Mucosa of stomach (tissue), 1 donor: ENCODE measurements at regions not wholly inside any gene's neighbourhood (a gene's known extent, or its start where the extent isn't known, plus 50 kb on each side); places are given as distances from the start of the nearest gene placed in this dataset.

Experiments
- H3K27me3 ChIP-seq: one replicate; pipeline ENCODE4 v1.7.0; 2013; ENCODE audit warnings: mild to moderate bottlenecking, low read length; ENCODE audit not compliant: control insufficient read depth, insufficient read depth
- H3K36me3 ChIP-seq: one replicate; pipeline ENCODE4 v1.7.0; 2013; ENCODE audit warnings: low read length; ENCODE audit not compliant: control insufficient read depth, insufficient read depth
- H3K4me1 ChIP-seq: one replicate; pipeline ENCODE4 v1.7.0; 2013; ENCODE audit warnings: mild to moderate bottlenecking, low read length; ENCODE audit not compliant: control insufficient read depth, insufficient read depth
- H3K4me3 ChIP-seq: one replicate; pipeline ENCODE4 v1.7.0; 2013; ENCODE audit warnings: low read length
- H3K9ac ChIP-seq: one replicate; pipeline ENCODE4 v1.7.0; 2013; ENCODE audit warnings: mild to moderate bottlenecking, low read length, moderate library complexity
- H3K9me3 ChIP-seq: one replicate; pipeline ENCODE4 v1.7.0; 2013; ENCODE audit warnings: mild to moderate bottlenecking, low read length, moderate library complexity; ENCODE audit not compliant: control insufficient read depth
- donor health status: Pancreatic carcinoma.

DNA sequence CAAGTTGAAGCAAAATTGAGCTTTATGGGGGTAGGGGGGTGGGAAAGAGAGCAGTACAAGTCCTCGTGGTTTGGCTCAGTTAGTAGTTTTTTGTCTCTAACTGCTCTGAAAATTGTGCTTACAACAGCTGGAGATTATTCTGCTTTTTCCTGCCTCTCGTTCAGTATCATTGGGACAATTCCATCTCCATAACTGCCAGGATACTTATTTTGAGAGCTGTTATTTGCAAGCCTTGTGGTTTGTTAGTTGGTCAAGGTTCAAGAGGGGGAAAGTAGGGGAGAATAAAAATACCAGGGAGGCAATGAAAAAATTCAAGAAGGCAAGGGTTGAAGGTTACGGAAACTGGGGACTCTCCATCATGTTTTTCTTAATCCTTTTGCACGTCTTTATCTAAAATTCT lies 811.8 kb upstream of the ADGRL2 start:
- Histone ChIP-seq H3K4me1 (no peaks in the 10 kb centered on the region), H3K9me3 (no peaks in the 10 kb centered on the region), H3K36me3 (no peaks in the 10 kb centered on the region), H3K9ac (no peak overlapping the region), H3K4me3 (no peak overlapping the region), H3K27me3 (no peaks in the 10 kb centered on the region)

GRCh38 chr1:80987824-80988223 lies 812.9 kb upstream of the ADGRL2 start:
- Histone ChIP-seq H3K9me3 (no peaks in the 10 kb centered on the region), H3K4me3 (no peak overlapping the region), H3K27me3 (no peaks in the 10 kb centered on the region), H3K9ac (no peak overlapping the region), H3K36me3 (no peaks in the 10 kb centered on the region), H3K4me1 (no peaks in the 10 kb centered on the region)

GRCh38 chr1:80987106-80987505 lies 813.6 kb upstream of the ADGRL2 start:
- Histone ChIP-seq H3K4me1 (no peaks in the 10 kb centered on the region), H3K36me3 (no peaks in the 10 kb centered on the region), H3K27me3 (no peaks in the 10 kb centered on the region), H3K9ac (no peak overlapping the region), H3K9me3 (no peaks in the 10 kb centered on the region), H3K4me3 (no peak overlapping the region)

- Histone ChIP-seq H3K9ac (no peak overlapping the region), H3K9me3 (no peaks in the 10 kb centered on the region), H3K4me1 (no peaks in the 10 kb centered on the region), H3K4me3 (no peak overlapping the region), H3K27me3 (no peaks in the 10 kb centered on the region), H3K36me3 (no peaks in the 10 kb centered on the region)
These were observed 817.9 kb upstream of the ADGRL2 start for GRCh38 chr1:80982831-80983230.

DNA sequence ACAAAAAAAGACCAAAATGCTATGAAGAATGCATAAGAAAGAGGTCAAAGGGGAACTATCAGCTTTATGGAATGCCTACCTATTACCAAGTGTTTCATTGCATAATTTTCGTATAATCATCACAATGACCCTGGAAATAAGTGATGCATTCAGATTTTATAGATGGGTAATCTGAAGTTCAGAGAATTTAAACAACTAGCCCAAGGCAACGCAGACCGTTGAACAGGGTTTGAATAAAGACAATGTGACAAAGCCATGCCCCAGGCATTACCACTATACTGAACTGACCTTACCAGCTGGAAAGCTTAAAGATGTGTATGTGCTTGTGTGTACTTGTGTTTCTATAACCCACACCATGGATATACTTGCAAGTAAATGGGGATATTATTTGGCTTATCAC lies 827.6 kb upstream of the ADGRL2 start:
- no peaks in the 10 kb centered on the region for H3K27me3 ChIP-seq
- H3K4me1 ChIP-seq: no peaks in the 10 kb centered on the region
- H3K36me3 ChIP-seq: no peaks in the 10 kb centered on the region
- no peaks in the 10 kb centered on the region for H3K9me3 ChIP-seq
- H3K4me3 ChIP-seq: no peak overlapping the region
- no peak overlapping the region for H3K9ac ChIP-seq

DNA sequence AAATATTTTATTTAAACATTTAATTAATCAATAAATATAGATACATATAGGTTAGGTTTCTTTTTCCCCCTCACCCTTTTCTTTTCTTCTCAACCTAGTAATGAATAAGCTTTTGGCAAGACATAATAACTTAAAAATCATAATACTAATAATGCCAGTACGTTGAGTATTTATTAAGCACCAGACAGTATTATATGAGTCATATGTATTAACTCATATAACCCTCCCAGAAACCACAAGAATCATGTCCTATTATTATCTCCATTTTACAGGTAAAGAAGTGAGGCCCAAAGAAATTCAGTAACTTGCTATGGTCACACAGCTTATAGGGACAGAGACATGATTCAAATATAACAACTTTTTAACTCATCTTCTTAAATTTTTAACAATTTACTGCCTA lies 834.5 kb upstream of the ADGRL2 start:
- Histone ChIP-seq H3K9ac (no peak overlapping the region), H3K27me3 (no peaks in the 10 kb centered on the region), H3K4me3 (no peak overlapping the region), H3K4me1 (no peaks in the 10 kb centered on the region), H3K36me3 (no peaks in the 10 kb centered on the region), H3K9me3 (no peaks in the 10 kb centered on the region)

DNA sequence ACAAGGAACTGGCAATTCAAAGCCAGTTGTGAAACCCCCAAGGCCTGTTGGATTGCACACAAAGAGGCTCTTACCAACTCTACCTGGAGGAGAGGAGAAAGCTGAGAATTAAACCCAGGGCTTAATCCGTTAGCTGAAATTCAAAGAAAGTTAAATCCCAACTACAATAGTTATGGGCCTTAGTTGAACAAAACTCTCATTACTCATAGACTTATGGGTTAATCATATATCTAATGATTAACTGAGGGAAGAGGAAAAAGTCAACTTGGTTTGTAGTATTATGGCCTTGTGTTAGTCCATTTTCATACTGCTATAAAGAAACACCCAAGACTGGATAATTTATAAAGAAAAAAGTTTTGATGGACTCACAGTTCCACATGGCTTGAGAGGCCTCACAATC lies 838.2 kb upstream of the ADGRL2 start:
- H3K4me3 ChIP-seq: no peak overlapping the region
- no peaks in the 10 kb centered on the region for H3K9me3 ChIP-seq
- no peaks in the 10 kb centered on the region for H3K36me3 ChIP-seq
- H3K27me3 ChIP-seq: no peaks in the 10 kb centered on the region
- H3K4me1 ChIP-seq: no peaks in the 10 kb centered on the region
- no peak overlapping the region for H3K9ac ChIP-seq

- H3K4me1 ChIP-seq: no peaks in the 10 kb centered on the region
- no peaks in the 10 kb centered on the region for H3K27me3 ChIP-seq
- H3K4me3 ChIP-seq: no peak overlapping the region
- H3K9ac ChIP-seq: no peak overlapping the region
- no peaks in the 10 kb centered on the region for H3K9me3 ChIP-seq
- no peaks in the 10 kb centered on the region for H3K36me3 ChIP-seq
These were observed 839.1 kb upstream of the ADGRL2 start for GRCh38 chr1:80961464-80962190.

DNA sequence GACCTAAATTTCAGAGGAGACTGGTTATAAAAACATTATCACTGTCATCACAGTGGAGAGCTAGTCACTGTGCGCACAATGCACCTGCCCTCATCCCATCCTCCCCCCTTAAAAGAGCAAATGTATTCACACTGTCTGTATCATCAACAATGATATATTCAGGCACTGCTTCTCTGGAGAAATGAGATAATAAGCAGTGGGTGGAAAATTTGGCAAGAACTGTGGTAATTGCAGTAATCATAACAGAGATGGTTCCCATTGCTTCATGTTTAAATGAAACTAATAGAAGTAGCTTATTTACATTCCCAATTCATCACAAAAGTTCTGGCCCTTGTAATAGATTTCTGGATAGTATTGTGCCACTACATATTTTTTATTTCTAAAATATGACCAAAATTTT lies 867.4 kb upstream of the ADGRL2 start:
- no peaks in the 10 kb centered on the region for H3K27me3 ChIP-seq
- no peak overlapping the region for H3K4me3 ChIP-seq
- H3K36me3 ChIP-seq: no peaks in the 10 kb centered on the region
- no peaks in the 10 kb centered on the region for H3K4me1 ChIP-seq
- H3K9me3 ChIP-seq: no peaks in the 10 kb centered on the region
- no peak overlapping the region for H3K9ac ChIP-seq

DNA sequence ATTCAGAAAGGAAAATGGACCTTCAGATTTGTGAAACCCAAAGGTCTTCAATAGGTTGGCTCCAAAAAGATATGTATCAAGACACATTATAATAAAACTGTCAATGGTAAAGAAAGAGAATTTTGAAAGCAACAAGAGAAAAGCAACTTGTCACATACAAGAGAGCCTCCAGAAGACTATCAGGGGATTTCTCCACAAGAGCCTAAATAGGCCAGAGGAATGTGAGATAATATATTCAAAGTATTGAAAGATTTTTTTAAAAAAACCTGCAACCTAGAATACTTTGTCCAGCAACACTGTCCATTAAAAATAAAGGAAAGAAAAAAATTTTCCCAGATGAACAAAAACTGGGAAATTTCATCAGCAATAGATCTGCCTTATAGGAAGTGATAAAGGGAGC lies 869.6 kb upstream of the ADGRL2 start:
- H3K4me3 ChIP-seq: no peak overlapping the region
- H3K27me3 ChIP-seq: no peaks in the 10 kb centered on the region
- H3K4me1 ChIP-seq: no peaks in the 10 kb centered on the region
- H3K9me3 ChIP-seq: no peaks in the 10 kb centered on the region
- no peaks in the 10 kb centered on the region for H3K36me3 ChIP-seq
- no peak overlapping the region for H3K9ac ChIP-seq

GRCh38 chr1:80929868-80930508 lies 870.7 kb upstream of the ADGRL2 start:
- Histone ChIP-seq H3K9me3 (no peaks in the 10 kb centered on the region), H3K36me3 (no peaks in the 10 kb centered on the region), H3K9ac (no peak overlapping the region), H3K4me1 (no peaks in the 10 kb centered on the region), H3K4me3 (no peak overlapping the region), H3K27me3 (no peaks in the 10 kb centered on the region)

DNA sequence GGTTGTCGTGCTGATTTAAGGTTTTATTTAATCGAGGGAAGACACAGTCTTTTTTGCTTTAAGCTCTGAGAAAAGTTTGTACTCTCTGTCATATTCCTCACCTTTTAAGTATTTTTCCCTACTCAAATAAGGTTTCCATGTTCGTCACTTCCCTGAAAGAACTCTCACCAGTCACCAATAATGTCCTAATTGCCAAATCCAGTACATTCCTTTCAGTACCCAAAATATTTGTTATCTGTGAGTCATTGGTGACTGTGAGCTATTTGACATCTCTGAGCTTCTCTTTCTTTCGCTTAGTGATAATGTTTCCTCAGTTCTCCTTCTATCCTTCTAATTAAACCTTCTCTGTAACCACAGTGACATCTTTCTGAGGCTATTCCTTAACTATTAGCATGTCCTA lies 874.2 kb upstream of the ADGRL2 start:
- H3K27me3 ChIP-seq: no peaks in the 10 kb centered on the region
- H3K4me1 ChIP-seq: no peaks in the 10 kb centered on the region
- no peak overlapping the region for H3K9ac ChIP-seq
- H3K36me3 ChIP-seq: no peaks in the 10 kb centered on the region
- H3K4me3 ChIP-seq: no peak overlapping the region
- H3K9me3 ChIP-seq: no peaks in the 10 kb centered on the region
